SIG-M5 (cell line): ENCODE measurements at regions not wholly inside any gene's neighbourhood (a gene's known extent, or its start where the extent isn't known, plus 50 kb on each side); places are given as distances from the start of the nearest gene placed in this dataset.
"Not testable (repeated sequence)": the region's sequence is repeated elsewhere in the genome, so short reads cannot be mapped to it uniquely, and the experiment has no call there.

Source experiments
- DNase-seq: peaks from one replicate; lab custom pipeline; 2025; lab: John Stamatoyannopoulos, UW

DNA sequence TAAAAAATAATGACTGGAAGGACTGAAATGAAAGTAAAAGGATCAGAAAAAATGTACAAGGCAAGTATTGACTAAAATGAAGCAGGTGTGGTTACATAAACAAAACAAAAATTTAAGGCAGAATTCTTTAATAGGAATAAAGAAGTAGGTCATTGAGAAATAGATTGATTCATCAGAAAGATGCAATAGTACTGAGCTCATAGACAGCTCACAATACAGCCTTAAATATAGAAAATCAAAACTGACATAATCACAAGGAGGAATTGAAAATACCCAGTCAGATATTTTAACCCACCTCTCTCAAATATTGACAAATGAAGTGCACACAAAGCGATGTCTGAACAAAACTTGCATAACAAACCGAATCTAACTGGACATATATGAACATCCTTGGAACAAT is 366.8 kb upstream of the DPYD start:
- no peak for DNase-seq

DNA sequence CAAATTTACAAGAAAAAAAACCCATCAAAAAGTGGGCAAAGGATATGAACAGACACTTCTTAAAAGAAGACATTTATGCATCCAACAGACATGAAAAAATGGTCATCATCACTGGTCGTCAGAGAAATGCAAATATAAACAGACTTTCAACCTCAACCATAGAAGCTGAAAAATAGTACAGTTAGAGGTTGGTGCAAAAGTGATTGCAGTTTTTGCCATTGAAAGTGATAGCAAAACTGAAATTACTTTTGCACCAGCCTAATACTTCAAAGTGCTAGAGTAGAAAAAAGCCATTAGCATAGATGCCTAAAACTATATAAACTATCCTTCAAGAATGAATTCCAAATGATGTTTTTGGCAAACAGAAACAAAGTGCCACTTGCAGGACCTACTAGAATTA is 365.8 kb upstream of the DPYD start:
- DNase-seq, result no peak

DNA sequence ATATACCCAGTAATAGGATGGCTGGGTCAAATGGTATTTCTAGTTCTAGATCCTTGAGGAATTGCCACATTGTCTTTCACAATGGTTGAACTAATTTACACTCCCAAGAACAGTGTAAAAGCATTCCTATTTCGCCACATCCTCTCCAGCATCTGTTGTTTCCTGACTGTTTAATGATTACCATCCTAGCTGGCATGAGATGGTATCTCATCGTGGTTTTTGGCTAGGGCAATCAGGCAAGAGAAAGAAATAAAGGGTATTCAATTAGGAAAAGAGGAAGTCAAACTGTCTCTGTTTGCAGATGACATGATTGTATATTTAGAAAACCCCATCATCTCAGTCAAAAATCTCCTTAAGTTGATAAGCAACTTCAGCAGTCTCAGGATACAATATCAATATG is 364.5 kb upstream of the DPYD start:
- DNase-seq, result not testable (repeated sequence)

- DNase-seq, result no peak
These were observed 359.2 kb upstream of the DPYD start for GRCh38 chr1:98280049-98280448.

DNA sequence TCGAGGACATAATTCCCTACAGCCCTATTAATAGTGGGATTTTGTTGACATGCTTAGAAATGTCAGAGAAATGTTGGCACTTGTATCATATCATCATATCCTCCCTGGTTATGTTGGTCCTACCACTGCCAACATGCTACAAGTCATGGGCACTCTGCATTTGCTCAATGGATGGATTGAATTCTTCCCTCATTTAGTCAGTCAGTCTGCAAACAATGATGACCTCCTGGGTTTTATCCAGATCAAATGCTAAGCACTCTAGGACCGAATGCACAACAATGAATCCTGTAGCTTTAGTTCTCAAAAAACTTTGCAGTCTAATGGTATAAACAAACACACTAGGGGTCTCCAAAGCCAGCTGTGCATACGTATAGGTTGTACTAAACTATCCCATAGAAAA is 357.2 kb upstream of the DPYD start:
- no peak for DNase-seq

GRCh38 chr1:98277118-98277517 is 356.3 kb upstream of the DPYD start:
- DNase-seq, result no peak

DNA sequence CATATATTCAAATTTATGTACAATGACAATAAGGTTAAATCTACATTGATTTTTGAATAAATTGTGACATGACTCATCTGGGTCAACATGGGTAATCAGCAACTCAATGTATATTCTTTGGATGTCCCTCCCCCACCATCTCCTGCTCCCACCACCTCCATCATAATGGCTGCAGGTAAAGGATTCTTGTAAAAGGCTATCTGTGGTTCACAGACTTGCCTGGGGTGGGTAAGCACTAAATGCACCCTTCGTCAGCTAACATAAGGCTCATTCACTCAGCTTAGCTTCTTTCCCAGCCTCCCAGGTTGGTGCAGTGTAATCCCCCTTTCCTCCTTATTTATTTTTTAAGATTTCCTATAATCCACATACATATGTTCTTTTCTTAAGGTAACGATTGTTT is 355.7 kb upstream of the DPYD start:
- DNase-seq, result no peak

- no peak for DNase-seq
These were observed 347.5 kb upstream of the DPYD start for GRCh38 chr1:98268316-98268715.

DNA sequence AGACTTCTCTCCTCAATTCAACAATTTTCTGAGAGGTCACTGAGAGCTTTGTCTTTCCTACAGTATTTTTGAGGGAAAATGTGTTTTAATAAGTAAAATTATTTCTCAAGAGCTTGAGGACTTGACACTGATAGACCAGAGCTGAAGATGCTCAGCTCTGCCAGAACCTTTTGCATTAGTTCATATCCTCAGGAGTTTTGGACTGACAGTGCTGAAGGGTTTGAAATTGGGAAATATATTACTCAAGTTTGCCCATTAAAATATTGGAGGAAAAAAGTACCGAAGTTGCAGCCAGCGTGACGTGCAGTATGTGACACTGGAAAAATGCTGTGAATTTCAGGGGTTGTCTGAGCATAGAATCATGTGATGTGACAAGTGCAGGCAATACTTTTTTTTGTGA is 346.6 kb upstream of the DPYD start:
- no peak for DNase-seq

GRCh38 chr1:98264727-98265126 is 343.9 kb upstream of the DPYD start:
- no peak for DNase-seq

DNA sequence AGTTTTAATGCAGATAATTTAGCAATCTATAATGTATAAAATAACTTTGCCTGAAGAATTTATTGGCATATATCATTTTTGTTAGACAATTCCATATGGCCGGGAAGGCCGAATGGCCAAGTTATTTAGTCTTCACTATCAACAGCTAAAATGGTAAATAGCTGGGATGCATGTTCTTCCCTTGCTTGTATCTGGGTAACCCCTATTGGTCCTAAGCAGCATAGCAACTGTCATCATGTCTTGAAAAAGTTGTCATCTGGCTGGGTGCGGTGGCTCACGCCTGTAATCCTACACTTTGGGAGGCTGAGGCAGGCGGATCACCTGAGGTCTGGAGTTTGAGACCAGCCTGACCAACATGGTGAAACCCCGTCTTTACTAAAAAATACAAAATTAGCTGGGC is 340.0 kb upstream of the DPYD start:
- DNase-seq, result no peak

GRCh38 chr1:98260412-98260811 is 339.6 kb upstream of the DPYD start:
- no peak for DNase-seq

GRCh38 chr1:98256700-98257099 is 335.9 kb upstream of the DPYD start:
- no peak for DNase-seq

- no peak for DNase-seq
These were observed 332.3 kb upstream of the DPYD start for GRCh38 chr1:98253145-98253544.

DNA sequence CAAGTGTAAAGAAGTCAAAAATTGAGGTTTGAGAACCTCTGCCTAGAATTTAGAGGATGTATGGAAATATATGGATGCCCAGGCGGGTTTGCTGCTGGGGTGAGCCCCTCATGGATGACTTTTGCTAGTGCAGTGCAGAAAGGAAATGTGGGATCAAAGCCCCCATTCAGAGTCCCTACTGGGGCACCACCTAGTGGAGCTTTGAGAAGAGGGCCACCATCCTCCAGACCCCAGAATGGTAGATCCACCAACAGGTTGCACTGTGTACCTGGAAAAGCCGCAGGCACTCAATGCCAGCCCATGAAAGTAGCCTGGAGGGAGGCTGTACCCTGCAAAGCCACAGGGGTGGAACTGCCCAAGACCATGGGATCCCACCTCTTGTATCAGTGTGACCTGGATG is 330.7 kb upstream of the DPYD start:
- no peak for DNase-seq

DNA sequence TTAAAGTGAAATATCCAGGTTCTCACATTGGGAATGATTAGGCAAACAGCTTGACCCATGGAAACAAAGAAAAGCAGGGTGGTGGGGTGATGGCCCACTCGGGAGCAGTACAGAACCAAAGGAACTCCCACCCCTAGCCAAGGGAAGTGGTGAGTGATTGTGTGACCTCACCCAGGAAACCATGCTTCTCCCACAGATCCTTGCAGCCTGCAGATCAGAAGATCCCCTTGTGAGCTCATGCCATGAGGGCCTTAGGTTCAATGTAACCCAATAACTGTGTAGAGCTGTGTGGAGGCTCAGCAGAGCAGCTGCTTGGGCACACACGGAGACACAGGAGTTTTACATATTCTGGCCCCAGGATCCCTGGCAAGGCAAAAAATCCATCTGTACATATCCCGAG is 311.8 kb upstream of the DPYD start:
- no peak for DNase-seq

GRCh38 chr1:98222706-98223105 is 301.9 kb upstream of the DPYD start:
- no peak for DNase-seq

DNA sequence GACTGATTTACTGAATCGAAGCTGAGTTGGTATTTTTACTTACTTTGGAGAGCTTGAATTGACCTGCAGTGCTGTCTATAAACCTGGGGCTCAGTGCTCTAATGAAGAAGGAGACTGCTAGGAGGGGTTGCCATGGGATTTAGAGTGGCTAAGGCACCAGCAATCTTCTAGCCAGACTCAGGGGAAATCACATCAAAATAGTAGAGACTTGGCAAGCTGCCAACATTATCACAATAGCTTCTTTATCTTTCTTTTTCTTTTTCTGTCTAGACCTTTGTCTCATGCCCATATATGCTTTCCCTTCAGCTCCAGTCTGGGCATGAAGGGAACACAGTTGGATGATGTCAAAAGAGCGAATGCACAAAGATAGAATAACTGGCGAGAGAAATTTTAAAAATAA is 301.1 kb upstream of the DPYD start:
- no peak for DNase-seq

DNA sequence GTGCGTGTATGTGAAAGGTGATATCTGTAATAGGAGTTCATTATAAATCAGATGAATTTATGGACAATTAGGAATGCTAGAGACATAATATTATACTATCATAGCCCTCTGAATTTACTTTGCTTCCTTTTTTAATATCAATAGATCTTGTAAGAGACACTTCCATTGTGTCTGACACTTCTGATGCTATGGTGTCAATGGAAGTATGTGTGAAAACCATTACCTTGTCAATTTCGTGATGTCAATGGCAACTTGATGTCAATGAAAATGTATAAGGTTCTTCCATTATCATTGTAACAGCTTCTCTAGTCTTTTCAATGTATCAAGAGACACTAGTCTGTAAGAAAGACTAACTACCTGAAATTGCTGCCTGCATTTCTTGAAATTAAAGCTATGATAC is 296.8 kb upstream of the DPYD start:
- DNase-seq, result no peak

DNA sequence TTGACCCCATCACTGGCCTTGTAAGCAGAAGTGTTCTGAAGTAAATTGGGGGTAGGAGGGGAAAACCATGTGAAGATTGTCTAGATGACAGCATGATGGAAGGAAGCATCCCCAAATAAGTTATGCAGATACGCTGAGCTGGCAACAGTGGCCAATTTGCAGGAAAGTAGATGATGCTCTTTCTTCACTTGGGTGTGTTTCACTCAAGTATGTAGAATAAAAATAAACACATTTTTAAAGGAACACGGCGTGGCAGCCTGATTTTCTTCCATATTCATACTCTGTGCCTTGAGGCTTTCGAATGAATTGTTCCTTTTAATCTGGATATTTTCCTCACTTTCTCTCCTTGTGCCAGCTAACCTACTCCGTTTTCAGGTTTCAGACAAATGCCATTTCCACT is 295.5 kb upstream of the DPYD start:
- no peak for DNase-seq

DNA sequence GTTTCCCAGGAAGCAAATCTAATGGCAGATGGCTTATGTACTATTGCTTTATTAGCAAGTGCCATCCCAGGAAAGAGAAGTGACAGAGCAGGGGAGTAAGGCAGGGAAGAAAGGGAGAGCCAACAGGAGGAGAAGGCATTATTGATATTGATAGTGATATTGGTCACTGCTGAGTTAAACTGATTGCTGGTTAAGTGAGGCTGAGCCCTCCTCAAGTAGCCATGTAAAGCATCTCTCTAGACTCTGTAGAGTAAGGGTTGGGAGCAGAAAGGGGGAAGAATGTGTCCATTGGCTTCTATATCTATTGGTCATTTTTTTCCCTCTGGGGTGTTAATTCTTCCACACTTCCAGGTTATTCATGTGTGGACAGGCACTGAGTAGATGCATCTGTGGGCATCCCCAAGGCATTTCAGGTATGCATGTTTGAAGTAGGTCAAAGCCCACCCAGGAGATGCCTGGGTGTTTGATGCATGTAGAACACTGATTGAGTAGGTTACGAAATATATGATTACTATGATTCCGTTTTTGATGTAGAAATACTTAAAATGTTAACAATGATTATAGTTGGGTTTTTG is 290.5 kb upstream of the DPYD start:
- no peak for DNase-seq

DNA sequence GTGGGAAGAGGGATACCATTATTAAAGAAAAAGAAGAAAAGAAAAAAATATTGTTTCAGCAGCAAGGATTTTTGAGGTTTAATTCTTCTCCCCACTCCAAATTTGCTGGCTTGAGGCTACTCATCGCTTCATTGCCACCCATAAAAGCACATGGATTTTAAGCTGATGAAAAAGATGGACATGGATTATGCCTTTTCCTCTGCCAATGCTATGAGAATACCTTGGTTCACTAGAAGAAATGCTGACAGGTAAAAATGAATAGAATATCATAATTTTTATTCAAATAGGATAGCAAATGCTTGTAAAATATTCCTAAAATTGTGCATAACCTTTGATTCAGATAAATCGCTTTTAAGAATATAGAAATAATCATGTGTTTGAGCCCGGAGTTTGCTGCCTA is 289.7 kb upstream of the DPYD start:
- DNase-seq, result no peak

- DNase-seq, result no peak
These were observed 289.2 kb upstream of the DPYD start for GRCh38 chr1:98210064-98210463.

DNA sequence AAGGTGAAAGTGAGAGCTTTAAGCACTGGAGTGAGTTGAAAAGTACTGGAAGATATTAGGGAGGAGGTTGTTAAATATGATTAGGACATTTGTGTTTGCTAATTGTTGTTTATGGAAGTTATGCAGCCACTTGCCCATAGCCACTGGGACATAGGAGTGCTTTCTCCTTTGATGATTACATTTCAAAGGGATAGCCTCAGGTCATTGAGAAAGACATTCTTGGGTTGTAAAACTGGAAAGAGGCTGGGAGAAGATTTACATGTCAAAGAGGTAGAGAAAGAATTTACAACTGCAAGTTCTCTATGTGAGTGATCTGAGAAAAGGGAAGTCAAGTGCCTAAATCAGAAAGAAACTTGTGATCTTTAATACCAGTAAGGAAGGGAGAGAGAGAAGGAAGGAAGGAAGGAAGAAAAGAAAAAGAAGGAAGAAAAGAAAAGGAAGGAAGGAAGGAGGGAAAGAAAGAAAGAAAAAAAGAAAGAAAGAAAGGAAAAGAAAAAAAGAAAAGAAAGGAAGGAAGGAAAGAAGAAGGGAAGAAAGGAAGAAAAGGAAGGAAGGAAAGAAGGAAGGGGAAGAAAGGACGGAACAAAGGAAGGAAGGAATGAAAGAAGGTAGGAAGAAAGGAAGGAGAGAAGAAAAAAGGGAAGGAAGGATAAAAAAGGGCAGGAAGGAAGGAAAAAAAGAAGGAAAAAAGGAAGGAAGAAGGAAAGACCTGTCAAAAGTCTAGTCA is 284.6 kb upstream of the DPYD start:
- no peak for DNase-seq
